ENCODE measurements at regions not wholly inside any gene's neighbourhood (a gene's known extent, or its start where the extent isn't known, plus 50 kb on each side); places are given as distances from the start of the nearest gene placed in this dataset.

DNA sequence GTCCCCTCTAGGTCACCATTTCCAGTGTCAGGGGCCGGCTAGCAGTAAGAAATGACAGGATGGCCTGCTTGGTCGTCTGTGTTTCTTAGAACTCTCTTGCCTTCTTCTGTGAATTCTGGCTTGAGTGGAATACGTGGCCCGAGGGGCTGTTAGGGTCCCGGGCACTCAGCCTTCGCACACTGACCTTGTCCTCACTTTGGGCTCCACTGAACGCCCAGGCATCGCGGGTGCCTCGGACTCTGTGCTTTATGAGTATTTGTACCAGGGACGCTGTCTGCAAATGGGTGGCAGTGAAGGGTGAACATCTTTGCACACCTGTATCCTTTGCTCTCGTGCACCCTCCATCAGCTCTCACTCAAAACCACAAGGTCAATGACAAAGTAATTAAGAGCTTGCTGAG is 123.4 kb upstream of the ANO1 start:
- DNase-seq = no peak

GRCh38 chr11:69956669-69957190 is 121.4 kb upstream of the ANO1 start:
- DNase-seq = no peak

DNA sequence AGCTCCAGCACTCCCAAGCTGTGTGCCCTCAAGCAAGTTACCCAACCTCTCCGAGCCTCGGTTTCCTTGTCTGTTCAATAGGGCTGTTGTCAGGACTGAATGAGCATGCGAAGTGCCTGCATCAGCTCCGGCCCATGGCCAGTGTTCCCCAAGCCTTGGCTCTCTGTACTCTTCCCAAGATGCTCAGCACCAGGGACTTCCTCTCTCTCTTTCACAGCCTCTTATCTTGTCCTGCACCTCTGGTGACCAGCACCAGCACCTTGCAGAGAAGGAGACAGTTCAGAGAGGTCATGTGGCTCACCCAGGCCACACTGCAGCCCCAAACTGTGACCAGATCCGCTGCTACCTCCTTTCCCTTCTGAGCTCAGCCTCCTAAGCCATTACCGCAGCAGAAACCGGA is 120.3 kb upstream of the ANO1 start:
- DNase-seq = no peak

DNA sequence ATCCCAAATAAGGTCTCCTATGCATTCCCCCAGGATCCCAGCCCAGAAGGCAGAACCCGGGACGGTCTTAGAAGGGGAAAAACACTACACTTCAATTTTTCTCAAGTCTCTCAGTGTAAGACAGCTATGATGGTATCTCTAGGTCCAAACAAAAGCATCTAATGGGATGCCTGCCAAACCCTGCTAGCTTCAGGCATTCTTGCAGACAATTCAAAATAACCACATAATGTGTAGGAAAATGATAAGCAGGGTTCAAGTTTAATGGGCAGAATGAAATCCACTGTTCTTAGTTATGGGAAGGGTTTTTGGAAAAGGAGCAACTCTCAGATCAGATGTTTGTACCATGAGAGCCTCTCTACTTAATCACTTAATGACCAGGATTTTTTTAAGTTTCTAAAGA is 119.8 kb upstream of the ANO1 start:
- no peak for DNase-seq

DNA sequence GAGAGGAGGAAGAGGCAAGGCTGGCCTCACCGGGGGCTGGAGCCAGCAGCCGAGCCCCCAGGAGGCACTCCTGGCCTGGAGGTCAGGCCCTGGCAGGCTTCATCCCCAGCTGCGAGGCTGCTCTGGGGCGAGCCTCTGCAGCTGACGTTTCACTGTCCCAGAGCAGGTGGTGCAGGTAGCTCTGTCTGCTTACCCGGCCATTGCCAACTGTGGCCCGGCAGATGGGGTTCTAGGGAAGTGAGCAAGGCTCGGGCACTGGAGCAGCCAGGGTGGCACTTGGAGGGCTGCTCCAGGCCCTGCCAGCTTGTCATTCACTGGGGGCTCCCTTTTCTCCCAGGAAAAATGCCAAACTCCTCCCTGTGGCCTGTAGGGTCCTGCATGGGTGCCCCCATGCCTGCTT is 118.7 kb upstream of the ANO1 start:
- DNase-seq = no peak

DNA sequence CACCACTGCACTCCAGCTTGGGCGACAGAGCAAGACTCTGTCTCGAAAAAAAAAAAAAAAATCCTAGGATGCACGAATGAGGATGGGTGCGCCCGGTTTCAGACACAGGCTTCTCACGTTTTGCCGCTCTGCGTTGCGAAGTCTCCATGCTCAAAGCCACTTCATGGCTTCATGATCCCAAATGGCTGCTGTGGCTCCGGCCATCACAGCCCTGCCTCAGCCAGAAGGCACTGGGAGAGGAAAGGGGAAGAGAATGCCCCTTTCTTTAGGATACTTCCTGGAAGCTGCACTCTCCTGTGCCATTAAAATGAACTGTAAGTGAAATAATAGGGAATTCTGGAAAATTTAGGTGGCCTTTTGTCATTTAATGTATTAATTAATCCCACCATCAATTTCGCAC is 116.4 kb upstream of the ANO1 start:
- no peak for DNase-seq

DNA sequence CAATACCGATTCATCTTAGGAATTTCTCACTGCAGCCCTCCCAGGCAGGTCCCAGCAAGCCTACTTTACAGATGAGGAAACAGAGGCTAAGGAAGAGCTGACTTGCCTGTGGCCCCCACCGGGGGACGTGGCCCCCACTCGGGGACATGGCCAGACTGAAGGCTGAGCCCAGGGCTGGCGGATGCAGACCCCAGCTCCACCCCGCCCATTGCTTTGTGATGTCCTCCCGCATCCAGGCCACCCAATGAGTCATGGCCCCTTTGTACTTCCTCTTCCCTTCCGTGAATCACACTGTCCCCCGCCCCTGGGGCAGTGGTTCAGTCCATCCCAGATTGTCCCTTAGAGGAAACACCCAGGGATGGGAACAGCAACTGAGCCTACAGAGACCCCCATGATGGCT is 116.0 kb upstream of the ANO1 start:
- no peak for DNase-seq

DNA sequence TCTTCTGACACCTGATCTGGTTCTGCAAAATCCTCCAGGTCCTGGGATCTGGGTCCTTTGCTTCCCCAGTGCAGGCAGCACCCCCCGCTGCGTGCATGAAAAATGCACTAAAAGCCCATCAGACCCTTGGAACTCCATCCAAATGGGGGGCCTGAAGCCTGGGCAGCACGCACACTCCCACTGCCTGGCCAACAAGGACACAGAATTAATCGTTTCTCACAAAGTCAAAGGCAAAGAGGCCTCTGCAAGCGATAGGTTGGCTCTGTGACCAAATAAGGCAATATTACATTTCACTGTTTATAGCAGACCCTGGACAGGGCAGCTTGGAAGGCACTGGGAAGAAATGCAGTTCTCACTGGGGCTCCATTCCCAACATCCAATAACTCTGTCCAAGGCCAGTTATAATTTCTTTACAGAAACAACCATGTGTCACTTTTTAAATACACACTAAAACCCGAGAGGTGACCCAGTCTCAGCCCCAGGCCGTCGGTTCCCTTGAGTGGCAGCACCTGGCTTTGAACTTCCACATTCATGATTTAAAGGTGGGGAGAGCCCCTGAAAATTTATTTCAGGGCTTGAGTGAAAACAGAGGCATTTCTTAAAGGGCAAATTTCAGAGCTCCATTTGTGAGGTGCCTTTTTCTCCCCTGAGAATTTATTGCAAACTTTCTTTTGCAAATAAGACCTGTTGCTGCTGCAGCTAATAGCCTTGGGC is 114.4 kb upstream of the ANO1 start:
- DNase-seq = peak; percentile 73

GRCh38 chr11:69964247-69964643 is 113.9 kb upstream of the ANO1 start:
- DNase-seq = no peak

GRCh38 chr11:69965821-69966582 is 112.1 kb upstream of the ANO1 start:
- peak; percentile 31 for DNase-seq

GRCh38 chr11:69966583-69966835 is 111.6 kb upstream of the ANO1 start:
- no peak for DNase-seq

GRCh38 chr11:69966910-69967483 is 111.1 kb upstream of the ANO1 start:
- no peak for DNase-seq

DNA sequence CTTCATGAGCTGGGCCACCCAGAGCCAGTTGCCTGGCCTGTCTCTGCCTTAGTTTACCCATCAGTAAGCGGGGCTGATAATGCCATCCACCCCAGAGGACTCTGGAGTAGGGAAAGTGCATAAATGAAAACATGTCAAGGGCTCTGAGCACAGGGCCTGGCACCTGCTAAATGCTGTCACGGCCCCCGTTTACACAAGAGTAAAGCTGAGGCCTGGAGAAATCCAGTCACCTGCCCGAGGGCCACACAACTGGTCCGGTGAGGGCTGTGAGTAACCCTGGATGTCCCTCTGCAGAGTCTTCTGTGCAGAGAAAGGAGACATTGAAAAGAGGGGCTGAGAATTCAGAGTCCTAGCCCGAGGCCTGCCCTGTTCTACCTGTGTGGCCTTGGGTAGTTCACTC is 110.6 kb upstream of the ANO1 start:
- no peak for DNase-seq

DNA sequence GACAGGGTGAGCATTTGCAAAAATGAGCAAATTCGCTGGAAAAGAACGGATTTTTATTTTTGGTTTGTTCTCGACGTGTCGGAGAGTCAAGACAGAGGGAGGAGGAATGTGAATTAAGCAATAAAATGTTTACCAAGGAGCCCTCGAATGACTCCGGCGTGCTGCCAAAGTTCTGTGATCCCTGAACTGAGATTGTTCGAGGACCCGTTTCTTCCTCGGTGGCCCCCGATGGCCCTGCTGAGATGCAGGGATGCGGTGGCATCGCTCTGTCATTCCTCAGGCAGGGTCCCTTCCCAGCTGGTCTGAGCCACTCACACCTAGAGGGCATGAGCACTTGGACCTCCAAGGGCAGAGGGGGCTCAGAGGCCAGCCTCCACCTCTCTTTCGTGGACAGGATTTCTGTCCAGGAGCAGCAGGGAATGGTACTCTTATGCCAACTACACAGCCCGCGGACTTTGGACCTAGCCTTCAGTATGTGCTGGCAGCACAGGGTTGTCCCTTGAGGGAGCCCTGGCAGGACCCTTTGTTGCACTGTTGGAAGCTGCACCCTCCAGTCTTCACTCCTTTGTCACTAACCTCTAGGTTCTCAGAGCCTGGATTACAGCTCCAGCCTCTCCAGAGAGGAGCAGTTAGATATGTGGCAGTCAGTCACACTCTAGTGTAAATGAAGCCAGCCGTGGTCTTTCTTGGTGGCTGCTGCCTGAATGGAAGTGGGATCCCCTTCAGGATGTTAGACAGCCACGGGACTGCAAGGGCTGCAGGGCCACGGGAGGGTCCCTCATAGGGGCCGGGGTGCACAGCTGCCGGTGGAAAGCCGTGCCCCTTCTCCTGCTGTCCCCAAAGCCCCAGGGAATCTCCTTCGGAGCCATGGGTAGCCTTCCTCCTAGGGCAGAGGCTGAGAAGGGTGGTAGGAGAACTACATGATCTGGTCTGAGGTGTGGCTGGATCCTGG is 109.4 kb upstream of the ANO1 start:
- DNase-seq = no peak

DNA sequence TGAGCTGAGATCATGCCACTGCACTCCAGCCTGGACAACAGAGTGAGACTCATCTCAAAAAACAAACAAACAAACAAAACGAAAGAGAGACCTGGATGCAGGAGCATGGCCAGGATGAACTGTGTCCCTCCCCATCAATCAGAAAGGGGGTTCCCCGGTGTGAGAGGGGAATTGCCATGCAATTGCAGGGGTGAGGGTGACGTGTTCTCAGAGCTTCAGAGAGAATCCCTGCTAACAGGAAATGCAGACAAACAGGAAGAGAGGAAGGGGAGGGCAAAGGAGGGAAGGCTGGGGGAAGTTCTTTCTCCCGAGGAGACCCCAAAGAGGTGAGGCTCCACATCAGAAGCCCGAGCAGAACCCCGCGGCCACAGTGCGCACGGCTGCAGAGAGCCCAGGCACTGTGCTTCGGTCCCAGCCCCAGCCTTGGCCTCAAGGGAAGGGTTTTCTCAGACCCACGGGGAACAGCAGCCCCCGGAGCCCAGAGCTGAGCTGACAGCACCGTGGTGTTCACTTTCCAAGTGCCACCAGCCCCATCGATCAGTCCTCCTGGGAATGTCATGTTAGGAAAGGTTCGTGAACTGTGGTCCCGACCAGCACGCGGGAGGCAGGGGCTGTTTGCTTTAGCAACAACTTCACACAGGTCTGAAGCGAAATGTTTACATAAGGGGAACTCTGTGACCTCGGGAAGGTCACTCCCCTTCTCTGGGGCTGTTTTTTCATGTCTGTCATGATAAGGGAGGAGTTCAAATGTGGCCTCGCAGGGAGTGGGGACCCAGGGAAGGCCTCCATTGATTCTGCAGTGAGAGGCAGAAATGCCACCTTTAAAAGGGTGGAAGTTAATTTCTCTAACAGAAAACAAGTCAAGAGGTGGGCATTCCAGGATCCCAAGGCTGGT is 108.0 kb upstream of the ANO1 start:
- peak; percentile 15 for DNase-seq

DNA sequence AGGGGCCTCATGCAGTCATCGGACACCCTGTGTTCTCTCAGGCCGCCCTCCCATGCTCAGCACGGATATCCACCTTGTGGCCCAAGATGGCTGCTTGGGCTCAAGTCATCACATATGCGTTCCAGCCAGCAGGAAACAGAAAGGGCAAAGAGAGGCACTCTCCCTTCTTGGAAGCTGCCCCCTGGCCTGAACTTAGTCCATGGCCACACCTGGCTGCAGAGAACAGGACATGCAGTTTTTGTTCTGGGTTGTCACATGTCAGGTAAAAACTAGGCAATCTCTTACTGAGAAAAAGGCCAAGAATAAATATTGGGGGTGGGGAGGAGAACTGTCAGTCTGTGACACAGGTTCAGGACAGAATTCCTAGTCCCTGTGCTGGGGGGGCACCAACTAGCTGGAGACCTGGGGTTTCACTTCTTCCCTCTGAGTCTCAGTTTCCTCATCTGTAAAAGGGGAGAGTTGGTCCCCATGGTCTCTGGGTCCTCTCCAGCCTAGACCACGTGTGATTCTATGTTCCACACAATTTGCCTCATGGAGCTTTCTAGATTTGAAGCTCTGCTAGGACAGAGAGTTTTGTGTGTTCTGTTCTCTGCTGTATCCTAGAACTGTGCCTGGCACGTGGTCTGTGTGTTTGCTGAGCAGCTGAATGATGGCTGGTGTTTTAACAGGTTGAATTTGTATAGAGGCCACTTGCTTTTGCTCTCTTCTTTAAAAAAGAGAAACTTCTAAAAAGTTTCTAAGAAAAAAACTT is 107.2 kb upstream of the ANO1 start:
- no peak for DNase-seq

DNA sequence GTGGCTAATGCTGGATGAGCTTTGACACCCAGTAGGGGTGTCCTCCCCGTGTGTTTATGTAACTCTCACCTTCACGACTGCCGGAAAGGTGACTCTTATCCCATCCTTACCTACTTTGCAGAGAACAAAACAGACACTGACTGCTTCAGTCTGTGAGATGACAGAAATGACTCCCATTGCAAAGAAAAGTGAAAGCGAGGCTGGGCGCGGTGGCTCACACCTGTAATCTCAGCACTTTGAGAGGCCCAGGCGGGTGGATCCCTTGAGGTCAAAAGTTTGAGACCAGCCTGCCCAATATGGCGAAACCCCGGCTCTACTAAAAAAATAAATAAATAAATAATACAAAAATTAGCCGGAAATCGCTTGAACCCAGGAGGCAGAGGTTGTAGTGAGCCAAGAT is 106.4 kb upstream of the ANO1 start:
- DNase-seq = no peak

DNA sequence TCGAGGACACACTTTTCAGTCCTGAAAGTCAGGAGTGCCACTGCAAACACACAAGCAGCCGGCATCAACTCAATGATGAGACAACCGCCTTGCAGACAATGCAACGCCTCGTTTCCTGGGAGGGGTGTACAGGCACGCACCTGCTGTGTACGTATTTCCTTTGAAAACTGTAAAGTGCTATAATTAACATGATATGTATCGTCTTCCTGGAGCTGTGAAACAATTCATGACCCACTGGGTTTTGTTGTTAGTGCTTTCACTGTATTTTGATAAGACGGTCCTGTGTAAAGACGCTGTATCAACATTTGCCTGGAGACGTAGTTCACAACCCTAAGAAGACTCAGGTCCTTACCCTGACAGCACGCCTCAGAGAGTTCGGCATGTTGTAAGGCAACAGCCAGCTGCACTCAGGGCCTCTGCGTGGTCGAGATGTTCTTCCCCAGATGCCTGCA is 105.7 kb upstream of the ANO1 start:
- peak; percentile 80 for DNase-seq

DNA sequence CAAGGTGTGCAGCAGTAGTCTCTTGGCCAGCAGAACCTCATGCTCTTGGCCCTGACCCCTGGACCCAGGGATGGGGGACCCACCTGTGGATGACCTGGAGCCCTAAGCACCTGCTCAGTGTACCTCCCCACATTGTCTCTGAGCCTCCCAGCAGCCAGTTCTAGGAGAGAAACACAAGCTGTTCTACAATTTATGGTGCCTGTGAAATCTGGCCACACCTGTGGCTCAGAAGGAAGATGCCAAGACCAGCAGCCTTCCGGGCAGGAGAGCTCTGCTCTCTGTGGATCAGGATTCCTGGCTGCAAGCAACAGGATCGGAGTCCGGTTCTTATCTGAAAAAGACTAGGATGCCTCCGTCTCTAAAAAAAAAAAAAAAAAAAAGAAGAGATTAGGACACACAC is 103.6 kb upstream of the ANO1 start:
- DNase-seq = no peak

- DNase-seq = no peak
Measured at GRCh38 chr11:69975822-69976221, 102.3 kb upstream of the ANO1 start.

- no peak for DNase-seq
Measured at GRCh38 chr11:69976794-69977193, 101.3 kb upstream of the ANO1 start.
